Head of caudate nucleus (tissue), 42 donors: ENCODE measurements at regions not wholly inside any gene's neighbourhood (a gene's known extent, or its start where the extent isn't known, plus 50 kb on each side); places are given as distances from the start of the nearest gene placed in this dataset.
"Not testable (repeated sequence)": the region's sequence is repeated elsewhere in the genome, so short reads cannot be mapped to it uniquely, and the experiment has no call there.

ENCODE experiments used
- DNase-seq, 42 donors: peaks; one replicate each; pipeline versions ENCODE4 v3.0.0 to v3.0.0-alpha.2; 2020 to 2021; ENCODE audit warnings: mixed read lengths in 7 of 42
- intact Hi-C: fragments of 100-400 bp; cut with DNase I; formaldehyde crosslinking; loops from one replicate; pipeline ENCODE4 v1.15.0; 2022

- intact Hi-C loops = no loop called here
- DNase-seq = no peak
These were observed 1260.0 kb upstream of the TMEM132C start for GRCh38 chr12:127006972-127007371.

- intact Hi-C loops = no loop called here
- DNase-seq = no peak
These were observed 1258.1 kb upstream of the TMEM132C start for GRCh38 chr12:127008755-127009403.

GRCh38 chr12:127012109-127012508 is 1254.9 kb upstream of the TMEM132C start:
- no peak for DNase-seq
- intact Hi-C loops = no loop called here

- DNase-seq = no peak
- intact Hi-C loops = no loop called here
These were observed 1253.8 kb upstream of the TMEM132C start for GRCh38 chr12:127013197-127013596.

- DNase-seq = no peak
- intact Hi-C loops = no loop called here
These were observed 1252.9 kb upstream of the TMEM132C start for GRCh38 chr12:127014079-127014478.

GRCh38 chr12:127024791-127025190 is 1242.2 kb upstream of the TMEM132C start:
- DNase-seq = no peak
- intact Hi-C loops = no loop called here

- no peak for DNase-seq
- intact Hi-C loops = no loop called here
These were observed 1241.4 kb upstream of the TMEM132C start for GRCh38 chr12:127025545-127025944.

- intact Hi-C loops = no loop called here
- DNase-seq = no peak
These were observed 1231.7 kb upstream of the TMEM132C start for GRCh38 chr12:127035011-127035879.

- intact Hi-C loops = no loop called here
- DNase-seq = no peak
These were observed 1228.8 kb upstream of the TMEM132C start for GRCh38 chr12:127038152-127038551.

GRCh38 chr12:127038761-127039160 is 1228.2 kb upstream of the TMEM132C start:
- intact Hi-C loops = no loop called here

GRCh38 chr12:127041985-127042625 is 1224.9 kb upstream of the TMEM132C start:
- intact Hi-C loops = no loop called here
- DNase-seq = no peak

More at GRCh38 chr12:127038761-127039160, 1228.2 kb upstream of the TMEM132C start:
- no peak for DNase-seq

- no peak for DNase-seq
- intact Hi-C loops = no loop called here
These were observed 1223.2 kb upstream of the TMEM132C start for GRCh38 chr12:127043731-127044130.

- intact Hi-C loops = no loop called here
- no peak for DNase-seq
These were observed 1222.1 kb upstream of the TMEM132C start for GRCh38 chr12:127044836-127045235.

- intact Hi-C loops = no loop called here
- no peak for DNase-seq
These were observed 1220.5 kb upstream of the TMEM132C start for GRCh38 chr12:127046467-127046866.

GRCh38 chr12:127048057-127048456 is 1218.9 kb upstream of the TMEM132C start:
- intact Hi-C loops = no loop called here
- DNase-seq = no peak

GRCh38 chr12:127048525-127048924 is 1218.4 kb upstream of the TMEM132C start:
- intact Hi-C loops = not testable (repeated sequence)

GRCh38 chr12:127051139-127051538 is 1215.8 kb upstream of the TMEM132C start:
- intact Hi-C loops = no loop called here
- DNase-seq = no peak

More at GRCh38 chr12:127048525-127048924, 1218.4 kb upstream of the TMEM132C start:
- not testable (repeated sequence) for DNase-seq

GRCh38 chr12:127052511-127053232 is 1214.3 kb upstream of the TMEM132C start:
- intact Hi-C loops = no loop called here
- no peak for DNase-seq

GRCh38 chr12:127054531-127054930 is 1212.4 kb upstream of the TMEM132C start:
- no peak for DNase-seq
- intact Hi-C loops = no loop called here
